ENCODE measurements at regions not wholly inside any gene's neighbourhood (a gene's known extent, or its start where the extent isn't known, plus 50 kb on each side); places are given as distances from the start of the nearest gene placed in this dataset.

GRCh38 chr4:66204534-66205247, 534.4 kb upstream of the EPHA5 start:
- no peak for TF ChIP-seq BHLHE40 (IDR thresholded peaks at IDR 0.05; ENCODE audit: borderline replicate concordance)
- no peak for TF ChIP-seq ZNF384 (IDR thresholded peaks at IDR 0.05)
